Stimulated activated CD4-positive, alpha-beta T cell treated with anti-CD3 and anti-CD28 coated beads, Interleukin-2, amount 100 ng/mL, for 4 hours (primary cell): ENCODE measurements at regions not wholly inside any gene's neighbourhood (a gene's known extent, or its start where the extent isn't known, plus 50 kb on each side); places are given as distances from the start of the nearest gene placed in this dataset.
"Not testable (repeated sequence)": the region's sequence is repeated elsewhere in the genome, so short reads cannot be mapped to it uniquely, and the experiment has no call there.

Source experiments
- DNase-seq: peaks from one replicate; pipeline ENCODE4 v3.0.0-alpha.2; 2020; ENCODE audit warnings: low read depth

DNA sequence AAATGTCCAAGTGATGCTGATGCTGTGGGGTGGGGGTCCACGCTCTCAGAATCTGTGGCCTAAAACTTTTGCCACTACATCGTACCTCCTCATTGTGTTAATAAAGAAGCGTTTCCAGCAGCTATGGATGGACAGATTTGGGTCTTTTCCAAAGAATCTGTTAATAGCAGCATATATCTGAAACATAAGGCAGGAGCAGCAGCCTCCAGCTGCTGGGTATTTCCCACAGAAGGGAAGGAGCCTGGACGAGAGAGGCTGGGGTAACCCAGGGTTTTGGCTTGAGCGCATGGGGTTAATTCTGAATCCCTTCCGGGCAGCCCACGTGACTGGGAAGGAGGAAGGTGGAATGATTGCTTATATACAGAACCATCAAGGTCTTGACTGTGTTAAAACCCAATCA is 332.4 kb downstream of the BCOR start:
- DNase-seq: no peak

DNA sequence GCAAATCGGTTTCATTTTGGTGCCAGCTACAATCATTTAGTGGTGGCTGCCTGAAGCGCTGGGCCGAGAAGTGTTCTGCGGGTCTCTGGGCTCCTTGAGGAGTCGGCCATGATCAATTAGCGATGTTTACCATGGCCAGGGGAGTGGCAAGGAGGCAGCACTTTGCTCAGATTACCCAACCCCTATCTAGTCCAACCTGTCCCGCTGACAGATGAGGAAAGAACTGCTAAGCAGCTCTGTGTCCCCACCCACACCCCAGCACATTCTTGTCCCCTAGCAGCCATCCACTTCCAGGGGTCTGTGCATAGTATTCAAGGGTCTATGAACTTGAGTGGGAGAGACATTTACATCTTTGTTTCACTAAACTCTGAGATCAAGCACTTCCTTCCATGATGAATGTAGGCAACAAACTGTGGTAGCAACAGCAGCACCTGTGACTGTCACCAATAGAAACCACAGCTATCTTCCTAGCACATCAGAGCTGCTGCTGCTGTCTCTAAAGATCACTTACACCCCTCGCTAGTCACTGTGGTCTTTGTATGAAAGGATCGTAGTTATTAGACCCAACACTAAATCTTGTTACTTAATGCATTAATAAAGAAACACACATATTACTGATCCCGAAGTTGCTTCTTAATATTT is 331.6 kb downstream of the BCOR start:
- no peak for DNase-seq

DNA sequence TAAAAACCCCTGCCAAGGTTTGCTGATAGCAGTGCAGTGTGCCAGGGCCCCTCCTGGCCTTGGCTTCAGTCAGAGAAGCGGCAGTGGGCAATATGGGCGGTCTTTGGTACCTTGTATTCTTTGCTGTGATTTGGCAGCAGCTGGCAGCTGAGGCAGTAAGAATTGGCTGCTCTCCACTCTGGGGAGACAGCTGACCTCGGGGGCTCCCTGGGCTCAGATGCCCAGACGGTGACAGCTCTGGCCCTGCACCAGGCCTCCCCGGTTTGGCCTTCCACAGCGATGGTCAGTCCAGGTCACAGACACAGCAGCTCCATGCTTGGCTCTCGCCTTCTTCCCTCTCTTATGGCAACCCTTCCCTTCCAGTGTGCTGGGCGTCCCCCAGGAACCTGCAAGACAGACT is 330.9 kb downstream of the BCOR start:
- DNase-seq: no peak

DNA sequence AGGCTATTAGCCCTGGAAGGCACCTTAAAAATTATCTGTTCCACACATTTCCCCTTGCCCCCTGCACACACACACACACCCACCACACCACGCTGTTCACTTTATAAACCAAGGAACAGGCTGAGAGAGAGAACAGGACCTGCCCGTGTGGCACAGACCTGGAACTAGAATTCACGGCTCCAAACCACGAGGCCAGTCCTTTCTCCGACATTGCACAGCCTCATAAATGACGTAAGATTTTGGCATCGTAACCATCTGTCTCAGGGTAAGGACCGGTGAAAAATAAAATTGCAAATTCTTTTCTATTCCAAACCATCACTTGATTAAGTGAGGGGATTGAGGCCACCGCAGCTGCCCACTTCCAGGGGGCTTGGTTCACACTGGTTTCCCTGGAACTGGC is 330.3 kb downstream of the BCOR start:
- DNase-seq: no peak

DNA sequence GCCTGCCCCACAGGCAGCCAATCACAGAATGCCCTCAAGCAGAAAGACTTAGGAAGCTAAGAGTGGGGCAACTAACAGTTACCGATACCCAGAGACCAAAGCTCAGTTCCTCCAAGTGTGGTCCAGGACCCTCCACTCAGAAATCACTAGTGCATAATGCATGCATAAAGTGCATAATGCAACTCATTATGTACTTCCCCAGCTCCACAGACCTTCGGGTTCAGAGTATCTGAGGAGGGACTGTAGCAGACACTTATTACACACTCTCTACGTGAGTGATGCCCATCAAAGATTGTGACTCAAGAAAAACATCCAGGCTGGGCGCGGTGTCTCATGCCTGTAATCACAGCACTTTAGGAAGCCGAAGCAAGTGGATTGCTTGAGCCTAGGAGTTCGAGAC is 328.0 kb downstream of the BCOR start:
- no peak for DNase-seq

DNA sequence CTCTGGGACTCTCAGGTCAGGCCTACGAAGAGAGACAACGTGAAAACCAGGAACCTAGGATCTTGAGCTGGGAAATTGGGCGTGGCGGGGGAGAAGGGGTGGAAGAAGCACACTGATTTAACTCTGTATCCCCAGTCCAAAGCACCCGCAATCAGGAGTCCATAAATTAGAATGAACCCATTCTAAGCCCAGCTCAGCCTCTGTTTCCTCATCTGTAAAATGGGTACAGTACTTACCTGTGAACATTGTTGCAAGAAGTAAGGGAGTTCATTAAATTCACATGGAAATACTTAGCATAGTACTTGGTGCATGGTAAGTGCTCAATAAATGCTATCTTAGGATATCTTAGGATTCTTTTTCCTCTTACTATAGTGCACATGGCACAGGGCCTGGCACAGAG is 326.7 kb downstream of the BCOR start:
- DNase-seq: no peak

DNA sequence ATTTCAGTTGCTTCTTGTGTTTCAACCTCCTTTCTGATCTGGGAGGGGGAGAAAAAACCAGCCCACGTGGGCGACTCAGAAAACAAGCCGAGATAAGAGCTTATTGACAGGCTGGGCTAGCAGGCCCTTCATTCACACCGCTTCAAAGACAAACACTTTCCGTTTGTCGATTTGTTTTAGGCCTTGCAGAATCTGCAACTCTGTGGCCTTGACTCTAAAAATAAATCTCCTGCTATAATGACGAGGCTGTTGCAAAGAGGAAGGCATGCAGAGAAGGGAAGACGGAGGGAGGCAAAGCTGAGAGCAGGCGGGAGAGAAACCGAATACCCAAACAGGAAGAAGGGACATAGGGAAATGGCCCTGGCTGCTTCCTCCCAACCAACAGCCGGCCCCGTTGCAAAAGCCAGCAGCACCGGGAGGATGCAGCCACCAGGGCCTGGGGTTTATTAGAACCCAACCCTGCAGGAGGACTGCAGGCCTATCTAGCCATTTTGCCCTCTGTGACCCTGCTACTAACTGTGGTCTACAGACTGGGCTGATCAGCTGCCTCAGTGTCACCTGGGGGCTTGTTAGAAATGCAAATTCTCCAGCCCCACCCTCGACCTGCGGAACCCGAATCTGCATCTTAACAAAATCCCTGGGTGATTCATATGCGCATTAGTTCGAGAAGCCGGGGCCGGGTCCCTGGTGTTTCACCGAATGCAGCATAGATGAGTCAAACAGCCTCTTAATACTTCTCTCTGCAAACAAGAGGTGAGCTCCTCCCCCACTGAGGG is 325.5 kb downstream of the BCOR start:
- peak; percentile 51 for DNase-seq

DNA sequence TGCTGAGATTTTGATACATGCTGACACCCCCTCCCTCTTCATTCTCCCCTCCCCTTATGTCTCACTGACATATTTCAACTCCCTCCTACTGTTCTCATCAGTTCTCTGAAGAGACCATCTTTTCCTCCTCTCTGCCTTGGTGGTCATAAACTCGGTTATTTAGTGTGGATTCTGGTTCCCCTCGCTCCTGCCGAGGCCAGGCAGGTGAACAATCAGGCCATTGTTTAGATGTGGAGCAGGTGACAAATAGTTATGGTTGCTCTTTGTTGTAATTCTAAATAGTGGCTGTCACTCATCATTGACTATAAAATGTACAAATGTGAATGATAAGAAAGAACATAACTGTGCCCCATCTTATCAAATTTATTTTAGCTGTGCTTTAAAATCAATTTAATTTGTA is 324.6 kb downstream of the BCOR start:
- no peak for DNase-seq

DNA sequence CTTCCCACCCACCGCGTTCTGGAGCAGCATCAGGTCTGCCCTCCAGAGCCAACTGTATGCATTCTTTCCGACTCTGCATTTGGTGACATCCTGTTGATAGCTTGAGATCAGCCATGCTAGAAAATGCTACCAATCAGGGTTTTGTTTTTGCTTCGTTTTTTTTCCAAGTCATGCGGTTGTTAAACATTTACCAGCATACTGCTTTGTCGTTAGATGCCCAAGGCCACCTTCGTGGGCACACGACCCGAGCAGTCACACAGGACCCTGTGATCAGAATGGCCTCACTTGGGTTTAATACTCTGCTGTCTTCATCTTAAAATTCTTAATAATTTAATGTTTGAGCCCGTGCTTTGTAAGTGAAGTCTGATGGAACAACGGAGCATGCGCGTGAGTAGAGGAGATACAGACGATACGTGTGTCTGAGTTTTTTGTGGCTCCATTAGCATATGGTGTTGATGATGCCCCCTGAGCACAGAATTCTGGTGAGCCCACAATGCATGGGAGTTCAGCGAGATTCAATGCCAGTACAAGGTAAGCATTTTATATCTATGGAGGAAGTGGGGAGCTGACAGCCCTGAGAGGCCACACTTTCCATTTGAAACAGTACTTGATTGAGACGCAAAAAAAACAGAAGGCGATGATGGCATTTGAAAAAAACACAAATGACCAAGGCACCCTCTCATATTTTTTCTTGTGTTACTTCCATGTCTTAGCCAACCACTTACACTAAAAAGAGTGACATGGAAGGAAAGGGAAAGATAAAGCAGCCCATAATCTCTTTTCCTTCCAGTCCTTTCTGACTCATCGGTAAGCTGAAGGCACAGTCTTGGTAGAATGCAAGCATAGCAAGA is 323.6 kb downstream of the BCOR start:
- DNase-seq: no peak

DNA sequence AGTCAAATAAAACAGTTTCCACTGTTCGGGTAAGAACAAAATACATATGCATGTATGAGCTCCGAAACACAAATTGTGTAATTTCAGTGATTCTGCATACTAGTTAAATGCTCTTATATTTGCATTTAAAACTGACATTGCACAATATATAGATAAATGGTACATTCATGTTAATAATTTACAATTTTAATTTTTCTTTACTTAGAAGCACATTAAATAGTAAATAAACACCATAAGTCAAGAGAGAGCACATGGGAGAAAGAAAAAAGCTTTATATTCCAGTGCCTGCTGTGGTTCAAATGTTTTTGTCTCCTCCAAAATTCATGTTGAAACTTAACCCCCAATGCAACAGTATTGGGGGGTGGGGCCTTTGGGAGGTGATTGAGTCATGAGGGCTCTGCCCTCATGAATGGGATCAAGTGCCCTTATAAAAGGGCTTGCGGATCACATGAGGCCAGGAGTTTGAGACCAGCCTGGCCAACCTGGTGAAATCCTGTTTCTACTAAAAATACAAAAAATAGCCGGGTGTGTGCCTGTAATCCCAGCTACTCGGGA is 322.9 kb downstream of the BCOR start:
- no peak for DNase-seq

DNA sequence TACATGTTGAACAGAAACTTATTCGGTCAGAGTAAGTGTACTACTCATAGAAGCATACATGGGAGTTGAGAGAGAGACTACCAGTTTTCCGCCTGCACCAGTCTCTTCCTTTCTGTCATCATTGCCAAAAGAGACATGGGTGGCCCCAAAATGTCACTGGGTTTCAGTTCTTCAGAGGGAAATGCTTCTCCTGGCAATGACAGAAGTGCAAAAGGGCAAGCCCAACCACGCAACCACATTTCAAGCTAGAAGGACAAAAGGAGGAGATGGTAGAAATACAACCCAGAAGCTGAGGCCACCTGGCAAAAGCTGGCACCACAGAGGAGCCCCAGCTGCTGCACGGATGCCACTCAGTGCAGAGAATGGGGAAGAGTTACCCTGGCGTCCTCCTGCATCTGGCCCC is 320.1 kb downstream of the BCOR start:
- DNase-seq: no peak

DNA sequence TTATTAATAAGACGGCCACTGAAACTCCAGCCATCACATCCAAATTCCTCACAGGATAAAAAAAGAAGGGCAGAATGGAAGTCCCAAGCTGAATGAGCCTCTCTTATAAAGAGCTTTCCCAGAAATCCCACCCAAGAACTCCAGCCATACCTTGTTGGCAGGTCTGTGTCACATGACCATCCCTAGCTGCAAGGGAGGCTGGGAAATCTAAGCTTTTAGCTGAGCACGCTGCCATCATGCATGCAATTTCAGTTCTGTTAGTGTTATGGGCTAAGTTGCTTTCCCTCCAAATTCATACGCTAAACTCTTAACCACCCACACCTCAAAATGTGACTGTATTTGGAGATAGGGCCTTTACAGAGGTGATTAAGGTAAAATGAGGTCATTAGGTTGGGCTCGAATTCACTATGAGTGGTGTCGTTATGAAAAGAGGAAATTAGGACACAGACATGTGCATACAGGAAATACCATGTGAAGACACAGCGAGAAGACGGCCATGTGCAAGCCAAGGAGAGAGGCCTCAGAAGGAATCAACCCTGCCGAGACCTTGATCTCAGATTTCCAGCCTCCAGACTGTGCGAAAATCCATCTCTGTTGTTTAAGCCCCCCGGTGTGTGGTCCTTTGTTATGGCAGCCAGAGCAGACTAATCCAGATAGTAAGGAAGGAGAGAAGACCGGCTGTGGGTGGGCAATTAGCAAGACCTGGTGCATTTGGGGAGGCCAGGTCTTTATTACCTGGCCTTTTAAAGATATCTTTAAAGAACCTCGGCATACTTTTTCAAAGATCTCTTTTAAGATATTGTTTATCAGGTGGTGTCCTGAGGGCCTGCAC is 317.6 kb downstream of the BCOR start:
- DNase-seq: no peak

DNA sequence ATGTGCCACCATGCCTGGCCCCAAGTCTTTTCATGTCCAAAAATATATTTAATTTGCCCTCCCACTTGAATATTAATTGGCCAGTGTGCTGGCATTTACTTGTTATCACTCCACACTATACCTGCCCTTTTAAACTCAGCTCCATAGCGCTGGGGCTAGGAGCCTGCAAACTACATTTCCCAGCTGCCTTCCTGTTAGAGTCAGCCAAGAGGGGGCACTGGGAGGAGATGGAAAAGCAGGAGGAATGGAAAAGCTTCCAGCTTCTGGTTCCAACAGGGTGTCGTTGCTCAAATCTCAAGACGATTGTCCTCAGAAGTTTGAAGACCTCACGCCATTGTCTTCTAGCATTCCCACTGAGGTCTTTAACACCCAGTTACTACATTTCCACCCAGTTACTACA is 315.5 kb downstream of the BCOR start:
- no peak for DNase-seq

DNA sequence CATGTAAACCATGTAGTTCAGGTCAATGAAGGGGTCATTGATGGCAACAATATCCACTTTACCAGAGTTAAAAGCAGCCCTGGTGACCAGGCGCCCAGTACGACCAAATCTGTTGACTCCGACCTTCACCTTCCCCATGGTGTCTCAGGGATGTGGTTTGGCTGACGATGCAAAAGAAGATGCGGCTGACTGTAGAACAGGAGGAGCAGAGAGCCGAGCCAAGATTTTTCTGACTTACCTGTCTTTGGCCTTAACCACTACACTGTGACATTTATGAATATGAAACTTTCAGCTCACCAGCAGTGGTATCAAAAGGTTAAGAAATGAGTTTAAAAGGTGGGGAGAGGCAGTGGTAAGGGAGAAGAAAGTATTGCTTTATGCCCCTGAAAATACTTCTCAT is 309.8 kb downstream of the BCOR start:
- DNase-seq: no peak

DNA sequence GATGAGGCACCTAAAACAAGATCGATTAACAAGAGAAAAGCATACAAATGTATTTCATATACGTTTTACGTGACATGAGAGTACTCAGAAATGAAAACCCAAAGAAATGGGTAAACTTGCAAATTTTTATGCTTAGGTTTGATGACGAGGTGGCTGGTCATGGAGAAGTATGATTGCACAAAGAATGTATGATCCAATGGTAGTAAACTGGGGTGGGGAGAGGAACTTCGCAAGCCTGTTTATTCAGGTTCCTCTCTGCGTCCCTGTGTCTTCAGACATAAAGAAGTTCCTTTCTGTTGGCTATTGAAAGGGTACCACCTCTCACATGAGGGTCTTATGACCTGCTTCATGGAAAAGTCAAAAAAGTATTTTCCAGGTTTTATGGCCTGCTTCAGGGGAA is 309.2 kb downstream of the BCOR start:
- no peak for DNase-seq

DNA sequence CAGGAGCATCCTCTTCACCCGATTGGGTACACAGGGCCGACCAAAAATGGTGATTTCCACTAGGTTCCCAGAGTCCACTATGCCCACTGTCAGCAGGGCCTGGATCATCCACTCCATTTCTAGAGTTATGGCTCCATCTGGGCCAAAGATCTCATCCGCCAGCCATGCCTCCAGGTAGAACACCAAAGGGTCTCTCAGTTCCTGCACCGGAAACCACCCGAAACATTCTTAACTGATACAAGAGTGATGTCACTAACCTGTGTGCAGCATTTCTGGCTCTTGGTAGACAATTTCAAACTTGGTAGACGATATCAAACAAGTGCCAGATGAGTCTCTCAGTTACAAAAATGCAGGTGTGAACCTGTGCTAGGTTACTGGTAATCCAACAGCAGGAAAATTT is 306.1 kb downstream of the BCOR start:
- no peak for DNase-seq

DNA sequence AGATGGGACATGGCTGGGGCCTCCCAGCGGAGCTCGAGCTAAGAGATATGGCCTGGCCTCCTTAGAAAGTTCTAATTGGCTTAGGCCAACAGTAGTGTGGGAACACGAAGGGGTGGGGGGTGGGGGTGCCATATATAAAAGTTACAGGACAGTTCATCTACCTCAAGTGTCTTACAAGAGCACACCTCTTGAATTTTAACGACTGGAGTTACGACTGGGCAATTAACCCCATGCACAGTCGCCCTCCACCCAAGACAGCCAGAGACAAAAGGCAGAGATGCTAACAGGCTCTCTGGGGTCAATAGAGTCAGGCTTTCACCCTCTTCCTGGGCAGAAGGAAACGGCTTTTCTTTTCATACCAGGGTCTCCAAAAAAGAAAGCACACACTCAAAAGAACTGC is 302.2 kb downstream of the BCOR start:
- DNase-seq: no peak

DNA sequence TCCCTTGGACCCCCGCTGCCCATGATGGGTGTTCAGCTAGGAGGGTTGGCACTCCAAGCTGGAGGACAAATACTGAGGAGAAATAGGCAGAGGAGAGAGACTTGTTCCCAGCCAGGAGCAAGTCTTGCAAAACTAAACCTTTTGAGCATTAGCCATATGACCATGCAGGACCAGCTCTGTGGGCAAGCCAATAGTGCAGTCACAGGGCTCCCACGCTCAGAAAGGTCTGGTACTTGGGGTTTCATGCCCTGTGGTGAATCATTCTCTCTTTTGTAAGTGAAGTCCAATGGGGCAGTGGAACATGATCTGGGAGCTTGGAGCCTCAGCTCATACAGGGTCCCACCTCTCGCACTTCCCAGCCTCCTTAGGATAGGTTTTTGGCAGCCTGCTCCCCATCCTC is 300.9 kb downstream of the BCOR start:
- no peak for DNase-seq

DNA sequence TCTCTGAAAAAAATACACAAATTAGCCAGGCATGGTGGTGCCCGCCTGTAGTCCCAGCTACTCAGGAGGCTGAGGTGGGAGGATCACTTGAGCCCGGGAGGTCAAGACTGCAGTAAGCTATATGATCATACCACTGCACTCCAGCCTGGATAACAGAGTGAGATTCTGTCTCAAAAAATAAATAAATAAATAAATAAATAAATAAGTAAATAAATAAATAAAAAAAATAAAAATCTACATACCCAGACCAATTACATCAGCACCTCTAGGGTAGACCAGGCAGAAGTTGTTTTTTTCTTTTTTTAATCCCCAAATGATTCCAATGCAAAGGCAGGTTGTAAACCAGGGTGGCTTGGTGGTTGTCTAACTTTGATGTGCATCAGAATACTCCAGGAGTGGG is 299.3 kb downstream of the BCOR start:
- not testable (repeated sequence) for DNase-seq

DNA sequence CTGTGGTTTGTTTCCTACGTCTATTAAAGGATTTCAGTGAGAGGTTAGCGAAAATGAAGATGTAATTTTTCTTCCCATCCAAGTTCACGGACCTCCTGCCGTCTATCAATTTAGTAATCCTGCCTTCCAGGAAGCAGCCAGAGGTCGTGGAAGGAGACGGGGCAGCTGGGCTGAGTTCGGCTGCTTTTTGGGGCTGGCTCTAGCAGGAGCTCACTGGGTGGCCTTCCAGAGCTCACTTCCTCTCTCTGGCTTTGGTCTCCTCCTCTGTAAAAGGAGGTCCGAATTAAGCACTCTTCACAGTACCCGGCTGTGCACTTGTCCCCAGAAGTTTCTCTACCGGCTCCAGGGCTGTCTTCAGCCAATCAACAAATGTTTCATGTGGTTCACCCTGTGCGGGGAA is 295.4 kb downstream of the BCOR start:
- DNase-seq: no peak

DNA sequence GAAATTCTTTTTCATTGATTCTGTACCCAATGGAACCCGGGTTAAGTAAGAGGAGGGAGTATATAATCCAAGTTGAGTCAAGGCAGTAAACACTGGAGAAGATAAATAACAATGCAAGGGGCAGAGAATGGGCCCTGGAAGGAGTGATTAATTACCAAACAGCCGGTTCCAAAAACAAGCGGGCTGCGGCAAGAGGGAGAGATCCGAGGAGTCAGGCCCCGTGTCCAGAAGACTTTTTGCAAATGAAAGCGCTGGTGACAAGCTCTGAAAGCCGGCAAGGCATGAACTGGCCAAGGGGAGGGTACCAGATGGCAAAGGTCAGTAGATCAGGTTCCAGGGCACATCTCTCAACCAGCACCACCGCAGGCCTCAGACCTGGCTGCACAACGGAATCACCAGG is 294.9 kb downstream of the BCOR start:
- DNase-seq: no peak

DNA sequence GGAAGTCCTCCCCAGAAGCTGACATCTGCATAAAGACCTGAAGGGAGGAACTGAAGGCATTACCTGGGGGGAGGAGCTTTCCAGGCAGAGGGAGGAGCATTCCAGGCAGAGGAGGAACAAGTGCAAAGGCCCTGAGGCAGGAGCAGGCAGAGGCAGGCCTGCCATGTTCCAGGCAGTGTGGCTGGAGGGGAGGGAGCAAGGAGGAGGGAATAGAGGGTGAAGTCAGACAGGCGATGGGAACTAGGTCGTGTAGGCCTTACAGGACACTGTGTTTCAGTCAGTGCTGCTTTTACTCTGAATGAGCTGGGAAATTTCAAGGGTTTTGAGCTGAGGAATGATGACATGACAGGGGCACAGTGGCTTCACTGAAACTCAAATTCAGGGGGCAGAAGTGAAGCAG is 292.7 kb downstream of the BCOR start:
- no peak for DNase-seq
